ENCODE measurements at regions not wholly inside any gene's neighbourhood (a gene's known extent, or its start where the extent isn't known, plus 50 kb on each side); places are given as distances from the start of the nearest gene placed in this dataset.

DNA sequence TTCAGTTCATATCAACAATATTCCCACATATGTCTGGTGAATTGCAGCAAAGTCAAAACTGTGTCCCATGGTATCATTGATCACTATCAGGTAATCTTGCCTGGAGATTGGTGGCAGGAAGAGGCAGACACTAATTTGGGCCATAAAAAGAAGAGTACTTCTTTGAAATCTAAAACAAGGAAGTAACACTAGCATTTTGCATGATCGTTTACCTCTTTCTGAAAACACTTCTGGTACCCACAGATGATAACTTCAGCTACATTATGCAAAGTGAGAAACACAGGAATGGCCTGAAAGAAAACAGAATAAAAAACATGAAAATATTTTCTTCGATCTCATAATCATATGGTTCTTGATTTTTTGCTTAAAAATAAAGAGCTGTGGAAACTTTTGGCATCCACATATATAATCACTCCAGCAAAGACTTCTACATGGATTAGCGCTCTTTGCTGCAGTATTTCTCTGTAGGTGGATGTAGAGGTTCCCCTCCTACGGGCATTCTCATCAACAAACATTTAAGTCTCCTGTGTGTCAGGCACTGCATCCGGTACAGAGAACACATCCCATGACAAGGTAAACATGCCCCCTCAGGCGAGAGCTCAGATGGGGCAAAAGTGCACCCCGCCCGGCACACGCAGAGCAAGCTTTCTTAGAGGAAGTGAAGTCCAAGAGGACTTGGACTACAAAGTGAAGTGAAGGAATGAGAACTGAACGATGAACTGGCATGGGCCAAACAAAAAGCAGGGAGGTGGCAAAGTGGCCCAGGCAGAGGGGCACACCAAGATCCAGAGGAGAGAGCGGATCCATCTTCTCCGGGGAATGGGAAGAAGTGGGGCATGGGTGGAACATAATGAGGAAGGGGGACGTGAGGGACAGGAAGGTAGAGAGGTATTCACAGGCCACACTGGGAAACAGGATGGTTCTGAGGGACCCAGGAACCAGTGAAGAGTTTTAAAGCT lies 68.0 kb upstream of the RIOK3 start:
- no peak for DNase-seq (ENCODE audit: low read depth, low spot score)

DNA sequence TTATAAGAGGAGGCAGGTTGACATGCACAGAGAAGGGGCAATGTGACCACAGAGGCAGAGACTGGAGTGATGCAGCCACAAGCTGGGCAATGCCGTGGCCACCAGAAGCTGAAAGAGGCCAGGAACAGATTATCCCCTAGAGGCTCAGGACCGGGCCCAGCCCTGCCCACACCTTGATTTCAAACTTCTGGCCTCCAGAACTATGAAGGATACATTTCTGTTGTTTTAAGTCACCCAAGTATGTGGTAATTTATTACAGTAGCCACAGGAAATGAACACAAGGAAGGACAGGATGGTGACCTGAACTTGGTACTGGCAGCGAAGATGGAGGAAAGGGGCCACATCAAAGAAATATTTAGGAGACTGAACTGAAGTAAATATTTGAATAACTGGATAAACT lies 66.8 kb upstream of the RIOK3 start:
- no peak for DNase-seq (ENCODE audit: low read depth, low spot score)

DNA sequence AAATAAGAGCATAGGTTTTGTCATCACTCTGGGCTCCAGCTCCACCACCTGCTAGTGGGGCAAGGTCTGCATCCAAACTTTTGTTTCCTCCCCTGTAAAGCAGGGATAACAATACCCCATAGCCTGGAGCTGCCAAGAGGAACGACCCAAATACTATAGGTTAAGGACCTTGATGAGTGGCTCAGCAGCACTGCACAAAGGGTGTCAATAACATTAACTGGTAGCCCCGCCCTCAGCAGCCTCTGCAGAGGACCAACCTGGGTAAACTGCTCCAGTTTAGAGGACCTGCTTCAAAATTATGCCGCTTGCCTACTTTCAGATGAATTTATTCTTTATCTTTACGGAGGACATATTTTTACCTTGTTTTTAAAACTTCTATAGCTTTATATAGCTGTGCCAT lies 65.8 kb upstream of the RIOK3 start:
- DNase-seq (ENCODE audit: low read depth, low spot score): no peak

DNA sequence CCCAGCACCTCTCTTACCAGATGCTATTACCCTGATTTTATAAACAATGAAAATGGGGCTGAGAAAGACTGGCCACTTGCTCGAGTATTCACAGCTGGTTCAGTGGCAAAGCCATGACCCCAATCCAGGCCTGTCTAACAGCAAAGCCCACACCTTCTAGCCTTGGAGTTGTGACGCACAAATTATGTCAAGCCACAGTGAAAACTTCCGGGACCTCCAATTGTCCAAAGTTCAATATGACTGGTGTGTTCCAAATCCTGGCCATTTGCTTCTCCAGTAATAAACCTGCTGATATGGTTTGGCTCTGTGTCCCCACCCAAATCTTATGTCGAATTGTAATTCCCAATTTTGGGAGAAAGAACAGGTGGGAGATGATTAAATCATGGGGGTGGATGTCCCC lies 64.7 kb upstream of the RIOK3 start:
- DNase-seq (ENCODE audit: low read depth, low spot score): no peak

DNA sequence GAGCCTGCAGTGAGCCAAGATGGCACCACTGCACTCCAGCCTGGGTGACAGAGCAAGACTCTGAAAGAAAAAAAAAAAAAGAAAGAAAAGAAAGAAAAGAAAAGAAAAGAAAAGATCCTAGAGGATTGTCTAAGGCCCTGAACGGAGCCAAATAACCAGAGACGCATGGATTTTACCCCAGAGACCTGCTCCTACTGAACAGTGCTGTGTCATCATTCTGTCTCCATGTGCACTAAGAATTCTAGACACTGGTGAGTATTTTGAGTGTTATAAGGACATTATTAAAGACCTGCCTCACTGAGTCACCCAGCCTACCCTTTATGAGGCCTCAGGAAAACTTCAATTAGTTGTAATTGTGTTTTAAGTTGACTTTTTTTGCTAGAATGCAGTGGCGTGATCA lies 61.9 kb upstream of the RIOK3 start:
- DNase-seq (ENCODE audit: low read depth, low spot score): no peak

DNA sequence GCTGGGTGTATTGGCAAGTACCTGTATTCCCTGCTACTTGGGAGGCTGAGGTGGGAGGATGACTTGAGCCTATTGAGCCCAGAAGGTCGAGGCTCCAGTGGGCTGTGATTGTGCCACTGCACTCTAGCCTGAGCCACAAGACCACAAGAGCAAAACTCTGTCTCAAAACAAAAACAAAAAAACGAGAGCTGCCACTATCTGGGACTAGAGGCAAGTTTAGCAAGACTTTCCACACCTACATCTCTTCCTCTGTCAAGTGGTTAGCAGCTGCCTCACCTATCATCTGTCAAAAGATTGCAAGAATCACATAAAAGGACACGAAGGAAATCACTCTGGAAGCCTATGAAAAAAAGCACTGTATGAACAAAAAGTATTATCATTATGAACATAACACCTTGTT lies 55.2 kb upstream of the RIOK3 start:
- DNase-seq (ENCODE audit: low read depth, low spot score): no peak

DNA sequence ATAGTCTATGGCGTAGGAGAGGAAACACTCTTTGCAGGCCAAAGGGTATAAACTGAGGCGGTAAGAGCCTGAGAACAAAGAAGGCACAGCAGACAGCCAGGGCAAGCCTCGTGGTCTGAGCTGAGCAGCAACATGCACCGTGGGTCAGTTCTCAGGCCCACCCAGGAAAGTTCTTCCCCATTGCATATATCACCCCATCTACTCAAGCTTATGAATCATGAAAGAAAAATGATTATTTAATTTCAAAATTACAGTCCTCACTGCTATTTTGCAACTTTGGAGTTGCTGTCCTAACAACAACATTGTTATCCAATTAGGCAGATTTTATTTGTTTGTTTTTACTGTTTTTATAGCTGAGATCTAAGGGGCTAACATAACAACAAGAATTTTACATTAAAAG lies 54.7 kb upstream of the RIOK3 start:
- DNase-seq (ENCODE audit: low read depth, low spot score): no peak

DNA sequence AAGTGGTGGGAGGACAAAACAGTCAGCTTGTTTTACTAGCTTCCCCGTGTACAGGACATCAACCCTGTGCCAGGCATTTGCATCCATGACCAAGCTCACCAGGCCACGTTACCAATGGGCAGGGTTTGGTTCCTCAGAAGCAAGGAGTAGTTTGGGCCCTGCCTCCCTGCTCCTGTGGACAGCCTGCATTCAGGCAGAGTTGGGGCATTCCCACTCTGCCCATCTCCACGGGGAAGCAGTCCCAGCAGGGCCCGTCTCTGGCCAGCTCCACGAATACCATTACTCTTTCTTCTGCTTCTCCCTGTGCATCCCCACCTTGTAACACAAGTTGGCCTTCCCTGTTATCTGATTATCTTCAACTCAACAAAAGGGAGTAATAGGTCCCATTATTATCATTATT lies 54.0 kb upstream of the RIOK3 start:
- DNase-seq (ENCODE audit: low read depth, low spot score): no peak

DNA sequence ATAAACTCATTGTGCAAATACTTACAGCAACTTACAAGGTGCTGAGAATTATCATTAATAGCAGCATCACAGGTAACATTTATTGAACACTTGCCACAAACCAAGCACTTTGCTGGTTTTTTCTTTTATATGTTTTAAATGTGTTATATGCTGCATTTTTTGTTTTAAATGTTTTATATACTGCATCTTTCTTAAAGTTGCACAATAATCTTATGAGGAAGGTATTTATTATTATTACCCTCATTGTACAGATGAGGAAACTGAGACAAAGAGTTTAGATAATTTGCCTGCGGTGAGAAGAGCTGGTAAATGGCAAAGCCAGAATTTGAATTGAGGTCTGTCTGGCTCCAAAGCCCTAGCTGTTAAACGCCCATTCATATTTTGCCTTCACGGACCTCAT lies 52.2 kb upstream of the RIOK3 start:
- no peak for DNase-seq (ENCODE audit: low read depth, low spot score)

DNA sequence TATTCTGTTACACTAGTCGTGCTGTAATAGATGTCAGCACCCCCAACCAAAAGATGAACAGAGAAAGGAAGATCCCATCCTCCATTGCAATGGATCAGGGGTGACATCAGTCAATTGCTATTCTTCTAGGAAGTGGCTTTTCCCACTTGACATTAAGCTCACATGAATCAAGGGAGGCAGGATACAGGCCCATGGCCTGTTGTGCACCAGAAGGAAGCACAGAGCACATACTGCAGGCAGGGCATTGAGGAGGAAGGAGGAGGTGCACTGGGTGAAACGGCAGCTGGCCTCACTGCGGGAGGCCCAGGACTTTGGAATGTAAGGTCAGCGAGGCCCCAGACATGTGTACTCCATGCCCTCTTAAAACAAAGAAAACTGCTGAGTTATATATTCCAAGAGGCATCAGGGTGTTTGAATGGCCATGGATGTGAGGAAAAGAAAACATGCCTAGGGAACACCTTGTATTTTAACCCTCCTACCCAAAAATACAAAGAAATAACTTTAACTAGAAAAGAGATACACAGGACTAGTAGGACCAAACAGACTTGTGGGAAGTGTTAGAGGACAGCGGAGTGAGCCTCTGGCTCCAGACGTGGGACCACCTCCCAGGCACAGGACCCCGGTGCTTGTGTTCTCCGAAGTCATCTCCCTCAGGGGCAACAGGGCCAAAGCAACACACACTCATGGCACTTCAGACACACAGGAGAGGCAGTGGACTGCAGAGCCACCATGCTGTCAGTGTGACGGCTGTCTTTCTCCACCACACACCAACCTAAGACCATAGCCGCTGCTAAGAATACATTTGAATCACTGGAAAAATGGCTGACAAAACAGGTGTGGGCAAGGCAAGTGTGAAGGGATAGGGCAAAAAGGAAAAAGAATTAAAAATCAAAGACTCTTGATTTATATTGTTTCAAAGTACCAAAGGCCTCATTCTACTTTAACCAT lies 51.4 kb upstream of the RIOK3 start:
- peak; percentile 57 for DNase-seq (ENCODE audit: low read depth, low spot score)
